Germinal center (tissue), 1 donor: ENCODE measurements at regions not wholly inside any gene's neighbourhood (a gene's known extent, or its start where the extent isn't known, plus 50 kb on each side); places are given as distances from the start of the nearest gene placed in this dataset.
A peak's percentile ranks its signal among the peaks of the same experiment; 100 is the strongest.
"Not testable (repeated sequence)": the region's sequence is repeated elsewhere in the genome, so short reads cannot be mapped to it uniquely, and the experiment has no call there.

Source experiments
- DNase-seq: peaks from one replicate; pipeline ENCODE4 v3.0.0; 2012; ENCODE audit warnings: mixed read lengths, low spot score

DNA sequence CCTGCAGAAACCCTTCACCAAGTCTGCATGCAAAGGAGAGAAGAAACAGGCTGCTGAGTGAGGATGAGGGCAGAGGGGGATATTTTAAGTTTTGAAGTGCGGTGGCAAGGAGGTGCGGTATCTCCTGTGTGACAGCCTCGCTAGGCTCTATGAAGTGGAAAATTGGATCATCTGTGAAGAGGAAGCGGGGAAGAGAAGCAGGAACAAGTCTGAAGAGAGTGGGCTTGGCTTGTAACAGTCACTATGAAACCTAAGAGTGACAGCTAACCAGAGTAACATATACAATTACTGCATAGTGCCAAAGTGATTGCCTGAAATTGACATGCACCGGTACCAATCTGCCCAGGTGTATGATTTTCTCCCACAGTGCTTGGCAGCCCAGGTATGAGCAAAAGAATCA, 287.5 kb upstream of the KLF14 start:
- DNase-seq, result no peak

DNA sequence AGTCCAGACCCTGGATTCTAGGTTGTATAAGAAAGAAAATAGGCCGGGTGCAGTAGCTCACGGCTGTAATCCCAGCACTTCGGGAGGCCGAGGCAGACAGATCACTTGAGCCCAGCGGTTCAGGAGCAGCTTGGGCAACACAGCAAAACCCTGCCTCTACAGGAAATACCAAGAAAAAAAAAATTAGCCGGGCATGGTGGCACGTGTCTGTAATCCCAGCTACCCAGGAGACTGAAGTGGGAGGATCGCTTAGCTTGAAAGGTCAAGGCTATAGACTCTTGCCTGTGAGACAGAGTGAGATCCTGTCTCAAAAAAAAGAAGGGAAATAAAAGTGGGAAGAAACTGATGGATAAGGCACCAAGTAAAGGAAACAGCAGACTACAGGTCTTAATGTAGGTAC, 287.9 kb upstream of the KLF14 start:
- DNase-seq, result no peak

DNA sequence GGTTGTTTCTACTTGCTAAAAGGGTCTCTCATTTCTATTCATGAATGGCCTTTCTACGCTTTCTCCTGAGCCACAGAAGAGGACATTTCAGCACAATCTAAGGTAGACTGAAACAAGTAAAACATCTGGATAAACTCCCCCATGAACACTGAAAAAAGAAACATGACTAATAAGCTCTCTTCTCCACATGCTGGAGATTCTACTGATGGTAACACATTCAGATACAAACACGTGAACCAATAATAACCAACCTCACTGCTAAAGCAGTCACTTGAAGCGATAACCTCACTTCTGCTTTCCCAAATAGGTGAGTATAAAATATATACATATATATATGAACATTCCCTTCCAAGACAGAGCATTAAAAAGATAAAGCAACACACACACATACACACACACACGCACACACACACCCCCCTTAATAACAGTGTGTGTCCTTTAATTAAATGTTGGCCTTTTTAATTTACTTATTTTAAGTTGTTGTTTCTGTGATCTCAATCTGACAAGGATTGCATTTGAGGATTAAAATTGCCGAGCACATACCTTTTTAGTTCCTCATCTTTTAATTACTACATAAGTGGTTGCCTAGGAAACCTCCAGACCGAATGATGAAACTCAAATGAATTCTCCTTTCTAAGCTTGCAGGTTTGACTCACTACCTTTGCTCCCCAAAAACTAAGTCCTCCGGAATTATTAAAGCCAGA, 292.4 kb upstream of the KLF14 start:
- DNase-seq, result no peak

DNA sequence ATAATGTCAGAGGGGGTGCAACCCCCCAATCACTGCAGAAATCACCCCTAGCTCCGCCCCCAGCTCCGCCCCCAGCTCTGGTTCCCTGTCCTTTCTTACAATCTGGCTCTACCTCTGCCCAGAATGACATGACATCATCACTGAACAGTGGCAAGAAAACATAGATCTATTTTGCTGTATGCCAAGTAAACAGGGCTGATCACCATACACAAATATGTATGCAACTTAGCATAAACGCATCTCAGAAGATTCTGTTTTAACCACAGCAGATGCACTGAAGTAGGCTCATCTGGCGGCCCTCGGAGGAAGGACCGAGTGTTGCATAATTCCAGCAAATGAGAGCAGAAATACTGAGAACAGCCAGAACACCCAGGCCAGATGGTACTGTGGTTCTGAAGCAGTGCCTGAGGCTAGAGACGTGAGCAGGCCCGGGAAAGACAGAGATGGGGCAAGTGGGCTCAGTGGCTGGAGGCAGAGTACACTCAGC, 293.3 kb upstream of the KLF14 start:
- DNase-seq, result peak; percentile 38

DNA sequence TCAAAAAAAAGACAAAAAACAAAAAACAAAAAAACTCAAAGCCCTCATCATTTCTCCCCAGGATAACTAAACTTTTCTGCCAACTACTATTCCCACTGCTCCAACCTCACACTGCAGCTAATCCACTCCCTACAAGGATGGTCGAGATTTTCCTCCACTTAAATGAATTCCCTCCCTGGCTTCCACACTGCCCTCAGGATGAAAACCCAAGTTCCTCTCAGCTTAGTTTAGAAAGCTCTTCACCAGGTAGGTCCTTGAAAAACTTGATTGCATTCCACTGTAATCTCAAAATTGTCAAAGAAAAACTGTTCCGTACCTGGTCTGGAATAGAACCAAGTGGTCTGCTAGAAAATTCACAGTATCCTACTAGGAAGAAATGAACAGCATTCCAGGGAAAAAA, 294.3 kb upstream of the KLF14 start:
- no peak for DNase-seq

DNA sequence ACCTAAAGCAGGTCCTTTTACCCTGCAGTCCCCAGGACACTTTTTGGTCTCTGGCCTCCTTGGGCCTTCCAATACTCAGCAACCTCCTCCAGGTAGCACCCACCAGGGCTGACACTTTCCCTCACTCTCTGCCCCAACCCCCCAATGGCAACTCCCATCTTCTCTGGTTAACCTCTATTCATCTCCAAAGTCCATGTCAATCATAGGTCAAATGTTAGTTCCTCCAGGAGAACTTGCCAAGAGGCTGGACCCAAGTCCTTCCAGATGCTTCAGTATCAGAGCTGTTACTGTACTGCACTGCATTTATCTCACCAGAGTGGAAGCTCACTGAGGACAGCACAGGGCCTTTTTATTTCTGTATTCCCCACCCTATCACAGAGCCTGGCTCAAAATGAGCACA, 295.0 kb upstream of the KLF14 start:
- no peak for DNase-seq

DNA sequence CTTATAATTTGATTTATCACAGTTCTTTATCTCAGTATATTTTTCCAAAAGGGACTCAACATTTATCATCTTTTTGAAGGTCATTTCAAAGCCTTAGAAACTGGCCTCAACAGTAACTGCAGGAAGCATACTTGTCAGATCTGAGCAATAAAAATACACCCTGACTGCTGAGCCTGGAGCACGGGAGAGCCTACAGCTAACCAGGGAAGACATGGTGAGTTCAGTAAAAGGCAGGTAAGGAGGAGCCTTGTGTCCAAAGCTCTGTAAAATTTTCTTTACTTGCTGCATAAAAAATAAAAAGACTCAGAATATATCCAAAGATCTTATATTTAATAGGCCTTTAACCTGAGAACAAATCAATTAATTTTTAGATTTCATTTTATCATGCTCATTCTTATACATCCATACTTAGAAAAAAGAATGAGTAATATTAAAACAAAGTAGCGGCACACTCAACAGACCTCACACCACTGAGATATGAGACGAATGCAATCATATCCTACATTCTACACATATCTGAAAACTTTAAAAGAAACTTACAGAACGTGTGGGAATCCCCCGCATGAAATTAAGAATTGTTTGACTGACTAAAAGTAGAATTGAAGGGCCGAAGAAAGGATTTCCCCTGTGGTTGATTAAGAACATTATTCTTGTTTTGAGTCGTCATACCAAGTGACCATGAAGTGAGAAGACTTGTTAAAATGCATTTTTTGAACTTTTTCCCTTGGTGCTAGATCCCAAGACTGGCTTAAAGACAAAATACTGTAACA, 296.4 kb upstream of the MKLN1 start:
- no peak for DNase-seq

DNA sequence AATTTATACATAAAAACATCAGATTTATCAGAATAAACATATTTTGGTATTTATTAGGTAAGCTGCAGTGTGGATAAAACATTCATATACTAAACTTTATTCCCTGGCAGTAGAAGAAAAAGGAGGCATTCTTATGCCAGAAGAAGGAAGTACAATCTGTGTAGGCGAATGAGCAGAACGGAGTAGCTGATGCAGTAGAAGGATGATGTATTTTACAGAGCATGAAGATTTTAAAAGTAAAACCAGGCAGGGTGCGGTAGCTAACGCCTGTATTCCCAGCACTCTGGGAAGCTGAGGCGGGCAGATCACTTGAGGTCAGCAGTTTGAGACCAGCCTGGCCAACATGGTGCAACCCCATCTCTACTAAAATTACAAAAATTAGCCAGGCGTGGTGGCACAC, 294.9 kb upstream of the MKLN1 start:
- DNase-seq, result no peak

DNA sequence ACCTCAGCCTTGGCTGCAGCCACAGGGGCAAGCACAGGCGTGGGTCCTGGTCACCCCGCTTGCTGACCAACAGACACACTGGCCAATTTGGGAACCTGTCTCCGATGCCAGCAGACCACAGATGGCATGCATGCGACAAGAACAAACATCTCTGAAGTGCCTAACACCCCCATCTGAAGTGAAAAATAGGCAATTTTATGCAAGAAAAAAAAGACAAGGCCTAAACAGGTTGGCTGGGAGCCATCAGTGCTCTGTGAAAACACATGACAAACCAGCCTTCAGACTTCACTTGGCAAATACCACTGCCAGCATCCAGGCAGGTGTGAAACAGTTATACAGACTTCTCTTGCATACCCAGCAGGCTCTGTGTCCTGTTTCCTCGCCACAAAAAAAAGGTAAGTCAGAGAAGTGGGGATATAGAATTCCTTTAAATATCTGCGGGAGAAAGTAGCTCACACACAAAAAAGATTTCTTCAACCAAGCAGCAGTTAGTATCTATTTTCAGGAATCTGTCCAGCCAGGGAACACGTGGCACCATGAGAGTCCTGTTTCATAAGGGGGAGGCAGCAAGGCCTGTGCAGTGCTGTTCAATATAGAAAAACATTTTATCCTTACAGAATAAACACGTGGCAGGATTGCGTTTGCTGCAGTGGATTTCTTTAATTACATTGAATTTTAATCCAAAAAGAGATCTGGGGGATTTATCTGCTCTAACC, 293.4 kb upstream of the MKLN1 start:
- no peak for DNase-seq

DNA sequence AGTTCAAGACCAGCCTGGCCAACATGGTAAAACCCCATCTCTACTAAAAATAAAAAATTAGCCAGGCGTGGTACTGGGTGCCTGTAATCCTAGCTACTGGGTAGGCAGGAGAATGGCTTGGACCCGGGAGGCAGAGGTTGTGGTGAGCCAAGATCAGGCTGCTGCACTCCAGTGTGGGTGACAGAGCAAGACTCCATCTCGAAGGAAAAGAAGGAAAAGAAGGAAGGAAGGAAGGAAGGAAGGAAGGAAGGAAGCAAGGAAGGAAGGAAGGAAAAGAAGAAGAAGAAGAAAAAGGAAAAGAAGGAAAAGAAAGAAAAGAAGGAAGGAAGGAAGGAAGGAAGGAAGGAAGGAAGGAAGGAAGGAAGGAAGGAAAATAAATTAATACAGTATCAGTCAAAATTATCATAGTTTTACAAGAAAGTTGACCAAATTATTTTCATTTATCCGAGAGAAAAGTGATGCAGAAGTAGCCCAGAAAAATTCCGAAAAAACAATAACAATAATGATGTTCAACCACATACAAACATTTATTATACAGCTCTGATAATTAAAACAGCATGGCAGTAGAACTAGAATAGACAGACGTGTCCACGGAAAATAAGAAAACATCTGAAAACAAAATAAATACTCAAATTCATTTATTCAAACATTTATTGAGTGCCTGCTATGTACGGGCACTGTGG, 292.4 kb upstream of the MKLN1 start:
- no peak for DNase-seq

DNA sequence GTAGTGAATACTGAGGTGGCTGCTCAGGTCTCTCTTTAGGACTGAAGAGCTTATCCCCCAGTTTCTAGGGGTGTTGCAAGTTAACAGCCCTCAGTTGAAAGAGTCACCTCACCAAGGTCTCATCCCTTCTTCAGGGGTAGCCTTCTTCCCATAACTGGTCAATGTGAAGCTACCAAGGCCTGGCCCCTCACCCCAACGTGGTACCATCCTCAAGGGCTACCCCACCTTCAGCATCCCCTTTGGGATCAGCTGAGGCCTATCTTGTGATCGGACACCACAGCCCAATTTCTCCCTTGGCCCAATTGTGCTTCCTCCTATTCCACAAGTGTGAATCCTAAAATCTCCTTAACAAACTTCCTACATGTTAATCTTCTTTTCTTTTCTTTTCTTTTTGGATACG, 289.5 kb upstream of the MKLN1 start:
- no peak for DNase-seq

DNA sequence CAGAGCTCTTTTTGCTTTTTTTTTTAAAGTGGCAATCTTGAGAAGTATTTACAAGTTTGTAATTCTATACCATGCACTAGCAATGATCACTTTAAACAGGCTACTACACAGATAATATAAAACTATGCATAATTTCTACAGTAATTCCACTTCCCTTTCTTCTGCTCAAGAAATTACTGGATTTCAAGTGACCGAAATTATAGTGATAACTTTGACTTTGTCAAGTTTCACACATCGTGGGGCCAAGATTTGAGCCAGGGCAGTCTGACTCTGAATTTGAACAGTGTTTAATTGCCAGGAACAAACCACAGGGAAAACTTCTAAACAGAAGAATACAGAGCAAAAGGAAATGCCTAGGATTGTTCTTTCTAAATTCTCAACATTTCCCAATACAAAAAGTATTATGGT, 288.3 kb upstream of the MKLN1 start:
- DNase-seq, result no peak

DNA sequence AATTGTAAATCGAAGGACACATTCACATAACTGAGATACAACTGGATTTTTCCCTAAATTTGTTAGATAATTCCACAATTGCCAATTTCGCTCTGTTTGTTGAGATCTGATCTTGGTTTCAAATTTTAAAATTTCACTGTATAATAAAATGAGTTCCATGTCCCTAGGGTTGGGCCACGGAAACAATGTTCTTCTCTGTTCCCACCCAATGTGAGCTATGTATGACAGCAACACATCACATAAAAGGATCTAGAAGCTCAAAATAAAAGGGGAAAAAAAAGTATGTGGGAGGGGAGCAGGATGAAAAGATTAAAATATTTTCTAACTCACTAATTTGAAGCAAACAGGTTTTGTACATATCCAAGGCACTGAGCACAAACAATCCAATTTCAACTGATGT, 287.8 kb upstream of the MKLN1 start:
- no peak for DNase-seq

DNA sequence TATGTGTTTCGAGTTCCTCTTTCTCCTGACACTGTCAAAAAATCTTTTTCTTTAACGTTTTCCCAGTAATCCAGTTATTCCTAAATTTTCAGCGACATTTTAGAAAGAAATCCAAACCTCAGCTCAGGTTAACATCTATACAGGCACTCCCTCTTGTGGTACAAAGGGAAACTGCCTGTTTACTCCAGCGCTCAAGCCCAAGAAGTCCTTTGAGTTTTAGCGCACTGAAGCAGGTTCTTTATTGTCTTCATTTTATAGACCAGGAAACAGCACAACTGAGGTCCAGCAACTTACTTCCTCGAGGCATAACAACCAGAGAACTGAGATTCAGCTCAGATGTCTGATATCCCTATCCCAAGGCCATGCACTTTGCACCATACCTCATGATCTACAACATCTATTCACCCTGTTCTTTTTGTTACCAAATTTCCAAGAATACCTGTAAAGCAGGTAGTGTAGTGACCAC, 287.2 kb upstream of the MKLN1 start:
- peak; percentile 59 for DNase-seq

DNA sequence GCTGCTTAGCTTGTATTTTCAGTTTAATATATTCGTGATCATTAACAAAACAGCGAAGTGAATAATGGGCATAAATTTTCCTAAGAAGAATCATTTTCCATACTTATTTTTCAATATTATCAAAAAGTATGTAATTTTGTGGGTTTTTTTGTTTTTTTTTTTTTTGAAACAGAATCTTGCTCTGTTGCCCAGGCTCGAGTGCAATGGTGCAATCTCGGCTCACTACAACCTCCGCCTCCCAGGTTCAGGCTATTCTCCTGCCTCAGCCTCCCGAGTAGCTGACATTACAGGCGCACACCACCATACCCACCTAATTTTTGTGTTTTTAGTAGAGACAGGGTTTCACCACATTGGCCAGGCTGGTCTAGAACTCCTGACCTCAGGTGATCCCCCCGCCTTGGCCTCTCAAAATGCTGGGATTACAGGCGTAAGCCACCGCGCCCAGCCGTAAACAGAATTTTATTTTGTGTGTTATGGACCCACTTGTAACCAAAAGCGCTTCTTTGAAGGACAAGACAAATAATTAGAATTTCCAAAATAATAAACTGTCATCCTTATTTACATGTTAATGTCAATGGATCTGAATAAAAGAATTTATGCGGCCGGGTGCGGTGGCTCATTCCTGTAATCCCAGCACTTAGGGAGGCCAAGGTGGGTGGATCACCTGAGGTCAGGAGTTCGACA, 286.5 kb upstream of the MKLN1 start:
- not testable (repeated sequence) for DNase-seq

DNA sequence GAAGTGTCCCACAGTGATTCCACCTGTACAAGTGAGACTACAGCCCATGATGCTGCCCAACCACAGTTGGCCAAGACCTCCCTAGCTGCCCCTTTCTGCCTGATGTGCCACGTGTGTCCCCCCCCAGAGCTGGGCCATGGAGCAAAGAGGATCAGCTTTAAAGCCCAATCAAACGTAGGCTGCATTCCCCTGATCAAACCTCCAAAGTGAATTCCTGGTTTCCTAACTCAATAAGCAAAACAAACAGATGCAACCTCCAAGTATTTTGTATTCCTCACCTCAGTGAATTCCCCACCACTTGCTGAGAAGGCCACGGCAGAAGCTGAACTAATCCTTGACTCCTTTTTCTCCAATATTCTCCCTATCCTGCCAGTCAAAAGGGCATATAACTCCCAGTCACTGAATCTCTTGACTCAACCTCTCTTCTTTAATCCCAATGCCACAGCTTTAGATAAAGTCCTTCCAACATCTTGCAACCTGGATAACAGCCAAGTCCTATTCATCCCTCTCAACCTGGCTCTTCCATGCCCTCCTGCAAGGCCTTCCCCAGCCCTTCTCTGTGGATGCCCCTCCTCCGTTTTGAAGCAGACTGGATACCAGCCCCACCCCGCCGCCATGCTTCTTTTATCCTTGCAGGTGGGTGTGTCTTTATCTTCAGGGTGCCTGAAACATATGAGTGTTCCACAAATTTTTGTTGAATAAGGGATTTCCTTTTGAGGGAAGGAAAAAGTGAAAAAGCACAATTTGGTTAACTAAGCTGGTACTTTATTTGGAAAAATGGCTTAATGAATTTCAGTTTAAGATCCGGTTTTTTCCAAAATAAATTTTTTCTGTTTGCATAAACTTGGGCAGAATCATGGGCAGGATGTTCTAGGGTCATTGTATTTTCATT, 285.2 kb upstream of the MKLN1 start:
- no peak for DNase-seq

DNA sequence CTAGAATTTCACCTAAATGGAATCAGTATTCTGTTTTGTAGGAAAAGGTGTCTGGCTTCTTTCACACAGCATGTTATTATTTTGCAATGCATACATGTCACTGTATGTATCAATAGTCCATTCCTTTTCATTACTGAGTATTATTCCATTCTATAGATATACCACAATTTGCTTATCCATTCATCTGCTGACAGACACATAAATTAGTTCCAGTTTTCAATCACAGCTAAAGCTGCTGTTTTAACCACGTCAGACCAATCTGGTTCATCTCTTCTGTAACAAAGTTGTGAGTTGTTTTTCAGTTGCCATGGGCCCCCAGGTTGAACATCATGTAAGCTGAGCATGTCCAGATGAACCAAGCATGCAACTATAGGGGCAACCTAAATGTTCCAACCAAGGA, 282.1 kb upstream of the MKLN1 start:
- no peak for DNase-seq

DNA sequence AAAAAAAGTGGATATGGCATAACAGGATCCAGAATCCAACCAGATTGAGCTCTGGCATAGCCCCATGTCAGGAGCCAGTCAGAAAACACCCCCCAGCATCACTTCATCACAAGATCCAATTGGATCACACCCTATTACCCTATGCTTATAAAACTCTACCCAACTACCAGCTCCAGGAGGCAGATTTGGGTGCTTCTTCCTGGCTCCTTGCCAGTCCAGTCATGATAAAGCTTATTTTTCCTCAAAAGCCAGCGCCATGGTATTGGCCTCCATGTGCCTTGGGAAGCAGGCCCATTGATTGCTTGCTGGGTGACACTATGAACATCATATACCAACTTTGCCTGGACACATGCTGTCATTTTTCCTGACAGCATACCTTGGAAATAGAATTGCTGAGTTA, 281.4 kb upstream of the MKLN1 start:
- no peak for DNase-seq

DNA sequence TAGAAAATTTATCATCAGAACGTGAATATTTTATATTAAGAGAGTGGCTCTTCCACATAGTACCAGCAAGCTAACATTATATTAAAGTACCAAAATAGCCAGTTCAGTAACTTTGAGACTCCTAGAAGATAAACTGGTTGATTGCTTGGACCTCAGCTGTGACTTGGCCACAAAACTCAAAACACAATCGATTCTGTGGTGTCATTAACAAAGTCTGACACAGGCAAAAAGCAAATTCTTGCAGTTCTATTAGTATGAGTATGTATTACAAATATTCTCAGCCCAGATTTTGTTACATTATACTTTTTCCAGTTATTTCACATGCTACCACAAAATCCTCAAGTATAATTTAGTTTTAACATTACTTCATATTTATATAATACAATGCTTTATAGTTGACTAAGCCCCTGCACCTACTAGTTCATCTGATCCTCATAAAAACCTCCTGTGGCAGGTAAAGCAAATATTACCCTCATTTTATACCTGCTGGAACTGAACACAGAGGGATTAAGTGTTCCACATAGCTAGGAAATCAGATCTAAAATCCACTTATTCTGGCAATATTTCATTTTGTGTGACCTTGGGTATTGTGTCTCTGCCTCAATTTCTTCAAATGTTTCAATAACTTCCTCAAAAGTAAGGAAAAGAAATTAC, 279.9 kb upstream of the MKLN1 start:
- no peak for DNase-seq

DNA sequence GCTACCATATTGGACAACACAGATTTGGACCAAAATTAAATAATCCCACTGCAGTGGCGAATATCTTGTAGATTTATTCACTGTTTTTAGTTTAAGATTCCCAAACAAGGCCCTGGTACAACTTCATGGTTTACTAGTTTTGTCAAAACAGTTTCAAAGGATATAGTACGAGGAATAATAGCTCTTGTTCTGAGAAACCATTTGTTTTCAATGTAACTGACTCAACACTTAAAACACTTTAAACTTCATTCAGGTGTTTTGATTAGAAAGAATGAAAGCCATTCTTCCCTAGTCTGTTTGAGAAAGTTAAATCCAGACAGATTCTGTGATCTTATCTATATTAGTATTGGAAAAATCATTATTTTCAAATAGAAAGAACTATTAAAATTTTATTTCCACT, 276.4 kb upstream of the MKLN1 start:
- DNase-seq, result no peak
